ENCODE measurements at regions not wholly inside any gene's neighbourhood (a gene's known extent, or its start where the extent isn't known, plus 50 kb on each side); places are given as distances from the start of the nearest gene placed in this dataset.
A peak's percentile ranks its signal among the peaks of the same experiment; 100 is the strongest.

DNA sequence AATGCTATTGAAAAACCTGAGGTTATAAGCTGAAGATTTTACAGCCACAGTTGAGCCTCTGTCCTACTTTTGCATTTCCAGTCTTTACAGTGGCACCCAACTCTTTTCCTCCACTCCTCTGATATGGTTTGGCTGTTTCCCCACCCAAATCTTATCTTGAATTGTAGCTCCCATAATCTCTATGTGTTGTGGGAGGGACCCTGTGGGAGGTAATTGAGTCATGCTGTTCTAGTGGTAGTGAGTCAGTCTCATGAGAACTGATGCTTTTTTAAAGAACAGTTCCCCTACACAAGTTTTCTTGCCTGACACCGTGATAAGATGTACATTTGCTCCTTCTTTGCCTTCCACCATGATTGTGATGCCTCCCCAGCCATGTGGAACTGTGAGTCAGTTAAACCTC, 646.1 kb upstream of the SEMA6A start:
- TF ChIP-seq, protein P1, sequence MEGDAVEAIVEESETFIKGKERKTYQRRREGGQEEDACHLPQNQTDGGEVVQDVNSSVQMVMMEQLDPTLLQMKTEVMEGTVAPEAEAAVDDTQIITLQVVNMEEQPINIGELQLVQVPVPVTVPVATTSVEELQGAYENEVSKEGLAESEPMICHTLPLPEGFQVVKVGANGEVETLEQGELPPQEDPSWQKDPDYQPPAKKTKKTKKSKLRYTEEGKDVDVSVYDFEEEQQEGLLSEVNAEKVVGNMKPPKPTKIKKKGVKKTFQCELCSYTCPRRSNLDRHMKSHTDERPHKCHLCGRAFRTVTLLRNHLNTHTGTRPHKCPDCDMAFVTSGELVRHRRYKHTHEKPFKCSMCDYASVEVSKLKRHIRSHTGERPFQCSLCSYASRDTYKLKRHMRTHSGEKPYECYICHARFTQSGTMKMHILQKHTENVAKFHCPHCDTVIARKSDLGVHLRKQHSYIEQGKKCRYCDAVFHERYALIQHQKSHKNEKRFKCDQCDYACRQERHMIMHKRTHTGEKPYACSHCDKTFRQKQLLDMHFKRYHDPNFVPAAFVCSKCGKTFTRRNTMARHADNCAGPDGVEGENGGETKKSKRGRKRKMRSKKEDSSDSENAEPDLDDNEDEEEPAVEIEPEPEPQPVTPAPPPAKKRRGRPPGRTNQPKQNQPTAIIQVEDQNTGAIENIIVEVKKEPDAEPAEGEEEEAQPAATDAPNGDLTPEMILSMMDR (conservative IDR thresholded peaks at IDR 0.05; ENCODE audit: low read depth, low read length): no peak
- no peak for DNase-seq (ENCODE audit: low read depth)
- no peak overlapping the region for H3K4me3 ChIP-seq (ENCODE audit: low read depth, low read length)

DNA sequence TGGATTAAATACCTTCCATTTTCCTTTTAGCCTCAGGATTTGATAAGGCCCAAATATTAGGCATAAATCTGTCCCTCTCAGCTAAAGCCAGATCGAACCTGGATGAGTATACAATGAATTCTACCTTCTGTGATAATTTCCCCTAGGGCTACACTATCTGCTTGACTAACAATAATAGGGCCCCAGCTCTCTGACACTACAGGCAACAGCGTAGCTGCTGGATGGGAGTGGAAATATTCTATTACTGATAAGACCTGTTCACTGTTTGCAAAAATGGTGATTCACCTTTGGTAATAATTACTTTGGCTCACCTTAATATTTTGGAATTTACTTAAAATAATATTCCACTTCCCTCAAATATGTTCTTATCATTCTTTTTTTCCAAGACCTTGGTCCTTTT, 644.2 kb upstream of the SEMA6A start:
- TF ChIP-seq, protein P1 (conservative IDR thresholded peaks at IDR 0.05; ENCODE audit: low read depth, low read length): no peak
- DNase-seq (ENCODE audit: low read depth): no peak

DNA sequence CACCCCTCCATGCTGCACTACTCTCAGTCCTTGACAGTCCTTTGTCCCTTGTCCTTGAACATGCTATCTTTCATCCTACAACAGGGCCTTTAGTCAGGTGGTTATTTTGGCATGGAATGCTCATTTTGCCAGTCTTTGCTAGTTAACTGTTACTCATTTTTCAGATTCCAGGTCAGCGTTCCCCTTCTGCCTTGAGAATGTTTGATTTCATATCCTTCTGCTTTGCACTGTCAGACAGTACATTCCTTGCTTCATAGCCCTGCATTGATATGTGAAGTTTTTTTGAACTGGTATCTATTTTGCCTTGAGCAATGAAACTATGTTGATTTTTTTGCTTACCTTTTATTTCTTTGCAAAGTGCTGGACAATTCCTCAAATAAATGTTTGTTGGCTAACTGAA, 638.2 kb upstream of the SEMA6A start:
- H3K4me3 ChIP-seq (ENCODE audit: low read depth, low read length): no peak overlapping the region
- no peak for DNase-seq (ENCODE audit: low read depth)
- TF ChIP-seq, protein P1 (conservative IDR thresholded peaks at IDR 0.05; ENCODE audit: low read depth, low read length): no peak

More for the DNA sequence above, 644.2 kb upstream of the SEMA6A start:
- no peak overlapping the region for H3K4me3 ChIP-seq (ENCODE audit: low read depth, low read length)

DNA sequence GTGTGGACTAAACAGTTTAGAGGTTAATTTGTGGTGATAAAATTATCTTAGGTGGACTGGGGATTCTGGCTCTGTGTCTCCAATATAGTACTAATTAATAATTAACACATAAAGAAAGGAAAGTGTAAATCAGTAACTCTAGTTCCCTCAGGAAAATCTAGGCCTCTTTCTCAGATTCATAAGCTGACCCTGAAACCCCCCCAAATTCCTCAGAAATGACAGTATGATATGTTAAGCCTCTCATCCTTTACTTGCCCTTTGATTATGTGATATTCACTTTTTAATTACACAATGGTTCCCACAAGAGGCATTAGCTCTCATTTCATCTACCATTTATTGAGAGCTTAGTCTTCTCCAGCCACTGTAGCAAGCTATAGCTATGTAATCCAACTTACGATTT, 636.2 kb upstream of the SEMA6A start:
- H3K4me3 ChIP-seq (ENCODE audit: low read depth, low read length): no peak overlapping the region
- TF ChIP-seq, protein P1 (conservative IDR thresholded peaks at IDR 0.05; ENCODE audit: low read depth, low read length): no peak
- peak; percentile 13 for DNase-seq (ENCODE audit: low read depth)

DNA sequence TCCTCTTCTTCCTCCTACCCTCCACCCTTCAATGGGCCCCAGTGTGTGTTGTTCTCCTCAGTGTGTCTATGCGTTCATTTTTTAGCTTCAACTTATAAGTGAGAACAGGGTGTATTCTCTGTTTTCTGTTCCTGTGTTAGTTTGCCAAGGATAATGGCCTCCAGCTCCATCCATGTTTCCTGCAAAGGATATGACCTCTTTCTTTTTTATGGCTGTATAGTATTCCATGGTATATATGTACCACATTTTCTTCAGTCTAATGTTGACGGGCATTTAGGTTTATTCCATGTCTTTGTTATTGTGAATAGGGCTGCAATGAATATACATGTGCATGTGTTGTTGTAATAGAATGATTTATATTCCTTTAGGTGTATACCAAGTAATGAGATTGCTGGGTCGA, 634.9 kb upstream of the SEMA6A start:
- no peak for DNase-seq (ENCODE audit: low read depth)
- H3K4me3 ChIP-seq (ENCODE audit: low read depth, low read length): no peak overlapping the region
- TF ChIP-seq, protein P1 (conservative IDR thresholded peaks at IDR 0.05; ENCODE audit: low read depth, low read length): no peak

DNA sequence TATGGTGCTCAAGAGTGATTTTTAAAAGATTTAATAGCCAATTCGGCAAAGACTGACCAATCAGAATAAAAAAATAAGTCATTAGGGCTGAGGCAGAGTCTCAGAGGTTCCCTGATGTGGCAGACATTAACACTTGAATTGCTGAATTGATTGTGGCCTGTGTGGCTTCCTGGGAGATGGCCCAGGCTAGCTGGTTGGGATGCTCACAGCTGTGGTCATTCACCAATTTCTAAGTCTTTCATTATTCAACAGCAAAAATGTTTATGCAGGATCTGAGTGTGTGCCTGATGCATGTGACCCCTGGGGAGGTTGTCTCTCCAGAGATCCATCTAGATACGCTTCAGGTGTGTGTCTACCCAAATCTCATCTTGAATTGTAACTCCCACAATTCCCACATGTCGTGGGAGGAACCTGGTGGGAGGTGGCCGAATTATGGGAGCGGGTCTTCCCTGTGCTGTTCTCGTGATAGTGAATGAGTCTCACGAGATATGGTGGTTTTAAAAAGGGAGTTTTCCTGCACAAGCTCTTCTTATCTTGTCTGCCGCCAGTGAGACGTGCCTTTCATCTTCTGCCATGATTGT, 632.6 kb upstream of the SEMA6A start:
- TF ChIP-seq, protein P1 (conservative IDR thresholded peaks at IDR 0.05; ENCODE audit: low read depth, low read length): no peak

DNA sequence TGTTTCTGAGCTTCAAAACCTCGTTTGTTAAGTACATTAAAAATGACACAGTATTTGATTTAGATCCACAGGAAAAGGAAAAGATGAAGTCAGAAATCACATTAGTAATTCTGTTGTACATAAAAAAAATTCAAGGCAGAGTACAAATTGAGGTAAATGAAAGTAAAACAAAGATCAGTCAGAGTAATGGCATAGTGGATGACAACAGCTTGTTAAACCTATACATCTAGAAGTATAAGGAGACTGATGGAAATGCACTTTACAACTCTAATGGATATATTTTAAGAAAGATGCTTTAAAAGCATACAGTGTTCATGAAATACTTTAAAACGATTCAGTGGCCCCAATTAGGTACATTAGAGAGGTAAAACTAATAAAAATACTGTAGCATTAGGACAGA, 631.3 kb upstream of the SEMA6A start:
- no peak for DNase-seq (ENCODE audit: low read depth)
- H3K4me3 ChIP-seq (ENCODE audit: low read depth, low read length): no peak overlapping the region
- TF ChIP-seq, protein P1 (conservative IDR thresholded peaks at IDR 0.05; ENCODE audit: low read depth, low read length): no peak

More for the DNA sequence above, 632.6 kb upstream of the SEMA6A start:
- H3K4me3 ChIP-seq (ENCODE audit: low read depth, low read length): no peak overlapping the region
- no peak for DNase-seq (ENCODE audit: low read depth)
